ENCODE measurements at regions not wholly inside any gene's neighbourhood (a gene's known extent, or its start where the extent isn't known, plus 50 kb on each side); places are given as distances from the start of the nearest gene placed in this dataset.

GRCh38 chr3:152731511-152731910 lies 103.4 kb upstream of the P2RY1 start:
- TF ChIP-seq, protein P1, sequence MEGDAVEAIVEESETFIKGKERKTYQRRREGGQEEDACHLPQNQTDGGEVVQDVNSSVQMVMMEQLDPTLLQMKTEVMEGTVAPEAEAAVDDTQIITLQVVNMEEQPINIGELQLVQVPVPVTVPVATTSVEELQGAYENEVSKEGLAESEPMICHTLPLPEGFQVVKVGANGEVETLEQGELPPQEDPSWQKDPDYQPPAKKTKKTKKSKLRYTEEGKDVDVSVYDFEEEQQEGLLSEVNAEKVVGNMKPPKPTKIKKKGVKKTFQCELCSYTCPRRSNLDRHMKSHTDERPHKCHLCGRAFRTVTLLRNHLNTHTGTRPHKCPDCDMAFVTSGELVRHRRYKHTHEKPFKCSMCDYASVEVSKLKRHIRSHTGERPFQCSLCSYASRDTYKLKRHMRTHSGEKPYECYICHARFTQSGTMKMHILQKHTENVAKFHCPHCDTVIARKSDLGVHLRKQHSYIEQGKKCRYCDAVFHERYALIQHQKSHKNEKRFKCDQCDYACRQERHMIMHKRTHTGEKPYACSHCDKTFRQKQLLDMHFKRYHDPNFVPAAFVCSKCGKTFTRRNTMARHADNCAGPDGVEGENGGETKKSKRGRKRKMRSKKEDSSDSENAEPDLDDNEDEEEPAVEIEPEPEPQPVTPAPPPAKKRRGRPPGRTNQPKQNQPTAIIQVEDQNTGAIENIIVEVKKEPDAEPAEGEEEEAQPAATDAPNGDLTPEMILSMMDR (IDR thresholded peaks at IDR 0.05; ENCODE audit: low read depth, low read length): no peak
- TF ChIP-seq POLR2A (IDR thresholded peaks at IDR 0.05; ENCODE audit: extremely low read depth, insufficient read length): no peak
- TF ChIP-seq, protein P2, sequence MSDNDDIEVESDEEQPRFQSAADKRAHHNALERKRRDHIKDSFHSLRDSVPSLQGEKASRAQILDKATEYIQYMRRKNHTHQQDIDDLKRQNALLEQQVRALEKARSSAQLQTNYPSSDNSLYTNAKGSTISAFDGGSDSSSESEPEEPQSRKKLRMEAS (IDR thresholded peaks at IDR 0.05; ENCODE audit: low read depth, low read length): no peak

Measured in NB4 (cell line).